Ovary (tissue), 3 donors: ENCODE measurements at regions not wholly inside any gene's neighbourhood (a gene's known extent, or its start where the extent isn't known, plus 50 kb on each side); places are given as distances from the start of the nearest gene placed in this dataset.

Experiments
- EP300 ChIP-seq: sonication (generic); formaldehyde crosslinking; IDR thresholded peaks from one replicate; pipeline ENCODE4 v1.6.1; 2017; ENCODE audit warnings: antibody characterized with exemption
- POLR2A ChIP-seq: fragments of 450-650 bp; IDR thresholded peaks from one replicate; pipeline ENCODE4 v1.6.1; 2017; ENCODE audit warnings: antibody characterized with exemption, mild to moderate bottlenecking, moderate library complexity
- TF ChIP-seq, protein P1 (sequence below), 3 donors: fragments of 450-650 bp in 2 of 3; fragments of 200-600 bp in 1 of 3; IDR thresholded peaks; one replicate each; pipeline versions ENCODE4 v1.5.1 to v1.8.0; 2016 to 2022; ENCODE audit warnings: antibody characterized with exemption in 3 of 3, mild to moderate bottlenecking in 1 of 3
- donor health status: DM: no; HTN: no; CAD: no.

- TF ChIP-seq, protein P1, sequence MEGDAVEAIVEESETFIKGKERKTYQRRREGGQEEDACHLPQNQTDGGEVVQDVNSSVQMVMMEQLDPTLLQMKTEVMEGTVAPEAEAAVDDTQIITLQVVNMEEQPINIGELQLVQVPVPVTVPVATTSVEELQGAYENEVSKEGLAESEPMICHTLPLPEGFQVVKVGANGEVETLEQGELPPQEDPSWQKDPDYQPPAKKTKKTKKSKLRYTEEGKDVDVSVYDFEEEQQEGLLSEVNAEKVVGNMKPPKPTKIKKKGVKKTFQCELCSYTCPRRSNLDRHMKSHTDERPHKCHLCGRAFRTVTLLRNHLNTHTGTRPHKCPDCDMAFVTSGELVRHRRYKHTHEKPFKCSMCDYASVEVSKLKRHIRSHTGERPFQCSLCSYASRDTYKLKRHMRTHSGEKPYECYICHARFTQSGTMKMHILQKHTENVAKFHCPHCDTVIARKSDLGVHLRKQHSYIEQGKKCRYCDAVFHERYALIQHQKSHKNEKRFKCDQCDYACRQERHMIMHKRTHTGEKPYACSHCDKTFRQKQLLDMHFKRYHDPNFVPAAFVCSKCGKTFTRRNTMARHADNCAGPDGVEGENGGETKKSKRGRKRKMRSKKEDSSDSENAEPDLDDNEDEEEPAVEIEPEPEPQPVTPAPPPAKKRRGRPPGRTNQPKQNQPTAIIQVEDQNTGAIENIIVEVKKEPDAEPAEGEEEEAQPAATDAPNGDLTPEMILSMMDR (IDR thresholded peaks at IDR 0.05), result no peak
- TF ChIP-seq POLR2A (no peak), EP300 (no peak)
Observed at GRCh38 chr7:153423210-153423590, 629.0 kb upstream of the DPP6 start.
